ENCODE measurements at regions not wholly inside any gene's neighbourhood (a gene's known extent, or its start where the extent isn't known, plus 50 kb on each side); places are given as distances from the start of the nearest gene placed in this dataset.

- intact Hi-C loops (cut with DNase I; ENCODE audit: low total_unique reads), result no loop called here
- Histone ChIP-seq H3K27me3 (no peaks in the 10 kb centered on the region), H3K9me3 (no peaks in the 10 kb centered on the region), H3K4me3 (no peak overlapping the region), H3K27ac (no peak overlapping the region), H3K4me1 (no peaks in the 10 kb centered on the region), H3K36me3 (no peaks in the 10 kb centered on the region)
- no peak for DNase-seq
- no peak for TF ChIP-seq POLR2A (IDR thresholded peaks at IDR 0.05)
- TF ChIP-seq CTCF (IDR thresholded peaks at IDR 0.05), result no peak
These were observed 90.0 kb upstream of the POU5F2 start for GRCh38 chr5:93831449-93831848.

GRCh38 chr5:93830893-93831292 lies 89.5 kb upstream of the POU5F2 start:
- DNase-seq, result no peak
- Histone ChIP-seq H3K9me3 (no peaks in the 10 kb centered on the region), H3K27me3 (no peaks in the 10 kb centered on the region), H3K36me3 (no peaks in the 10 kb centered on the region), H3K4me1 (no peaks in the 10 kb centered on the region), H3K4me3 (no peak overlapping the region), H3K27ac (no peak overlapping the region)
- intact Hi-C loops (cut with DNase I; ENCODE audit: low total_unique reads), result no loop called here
- TF ChIP-seq CTCF (IDR thresholded peaks at IDR 0.05) (no peak), POLR2A (IDR thresholded peaks at IDR 0.05) (no peak)

- Histone ChIP-seq H3K4me3 (no peak overlapping the region), H3K4me1 (no peaks in the 10 kb centered on the region), H3K36me3 (no peaks in the 10 kb centered on the region), H3K27ac (no peak overlapping the region), H3K9me3 (no peaks in the 10 kb centered on the region), H3K27me3 (no peaks in the 10 kb centered on the region)
- intact Hi-C loops (cut with DNase I; ENCODE audit: low total_unique reads), result no loop called here
- TF ChIP-seq CTCF (IDR thresholded peaks at IDR 0.05) (no peak), POLR2A (IDR thresholded peaks at IDR 0.05) (no peak)
- DNase-seq, result no peak
These were observed 87.9 kb upstream of the POU5F2 start for GRCh38 chr5:93829346-93829745.

- H3K27me3 ChIP-seq, result no peaks in the 10 kb centered on the region
- no peaks in the 10 kb centered on the region for H3K36me3 ChIP-seq
- DNase-seq, result no peak
- H3K4me3 ChIP-seq, result no peak overlapping the region
- intact Hi-C loops (cut with DNase I; ENCODE audit: low total_unique reads), result no loop called here
- H3K4me1 ChIP-seq, result no peaks in the 10 kb centered on the region
- no peak overlapping the region for H3K27ac ChIP-seq
- H3K9me3 ChIP-seq, result no peaks in the 10 kb centered on the region
- no peak for TF ChIP-seq POLR2A (IDR thresholded peaks at IDR 0.05)
- no peak for TF ChIP-seq CTCF (IDR thresholded peaks at IDR 0.05)
These were observed 80.6 kb upstream of the POU5F2 start for GRCh38 chr5:93821891-93822415.

- H3K36me3 ChIP-seq, result no peaks in the 10 kb centered on the region
- no peaks in the 10 kb centered on the region for H3K9me3 ChIP-seq
- no peak overlapping the region for H3K27ac ChIP-seq
- DNase-seq, result no peak
- no peaks in the 10 kb centered on the region for H3K4me1 ChIP-seq
- no peak overlapping the region for H3K4me3 ChIP-seq
- TF ChIP-seq POLR2A (IDR thresholded peaks at IDR 0.05) (no peak), CTCF (IDR thresholded peaks at IDR 0.05) (no peak)
- intact Hi-C loops (cut with DNase I; ENCODE audit: low total_unique reads), result no loop called here
- H3K27me3 ChIP-seq, result no peaks in the 10 kb centered on the region
These were observed 78.3 kb upstream of the POU5F2 start for GRCh38 chr5:93819668-93820067.

Data from uterus (tissue), 3 donors.